Stimulated activated CD4-positive, alpha-beta T cell treated with anti-CD3 and anti-CD28 coated beads, Interleukin-1b, Interleukin-23, amount 100 ng/mL, for 4 hours (primary cell): ENCODE measurements at regions not wholly inside any gene's neighbourhood (a gene's known extent, or its start where the extent isn't known, plus 50 kb on each side); places are given as distances from the start of the nearest gene placed in this dataset.

Experiments
- DNase-seq, 2 donors: peaks; one replicate each; pipeline ENCODE4 v3.0.0-alpha.2; 2020; ENCODE audit warnings: low read depth in 2 of 2

- DNase-seq = no peak
Observed at GRCh38 chr11:26162291-26162690, 169.6 kb upstream of the ANO3 start.

GRCh38 chr11:26186389-26186788 lies 145.5 kb upstream of the ANO3 start:
- DNase-seq = no peak

GRCh38 chr11:26187639-26188038 lies 144.3 kb upstream of the ANO3 start:
- no peak for DNase-seq

GRCh38 chr11:26188554-26188953 lies 143.4 kb upstream of the ANO3 start:
- DNase-seq = no peak

- no peak for DNase-seq
Observed at GRCh38 chr11:26191193-26191592, 140.7 kb upstream of the ANO3 start.

GRCh38 chr11:26193694-26194365 lies 138.1 kb upstream of the ANO3 start:
- DNase-seq = no peak

GRCh38 chr11:26194881-26195280 lies 137.0 kb upstream of the ANO3 start:
- DNase-seq = no peak

- no peak for DNase-seq
Observed at GRCh38 chr11:26198532-26199096, 133.3 kb upstream of the ANO3 start.

- no peak for DNase-seq
Observed at GRCh38 chr11:26199331-26200095, 132.4 kb upstream of the ANO3 start.

- DNase-seq = no peak
Observed at GRCh38 chr11:26201411-26201810, 130.5 kb upstream of the ANO3 start.

- no peak for DNase-seq
Observed at GRCh38 chr11:26202754-26203153, 129.2 kb upstream of the ANO3 start.

- no peak for DNase-seq
Observed at GRCh38 chr11:26204101-26204500, 127.8 kb upstream of the ANO3 start.

- DNase-seq = no peak
Observed at GRCh38 chr11:26204839-26205238, 127.1 kb upstream of the ANO3 start.

- no peak for DNase-seq
Observed at GRCh38 chr11:26219183-26220117, 112.5 kb upstream of the ANO3 start.

GRCh38 chr11:26225646-26226045 lies 106.3 kb upstream of the ANO3 start:
- no peak for DNase-seq

GRCh38 chr11:26227301-26227746 lies 104.6 kb upstream of the ANO3 start:
- DNase-seq = no peak

- DNase-seq = no peak
Observed at GRCh38 chr11:26227883-26228502, 103.9 kb upstream of the ANO3 start.

- no peak for DNase-seq
Observed at GRCh38 chr11:26228778-26229177, 103.2 kb upstream of the ANO3 start.

GRCh38 chr11:26229257-26229656 lies 102.7 kb upstream of the ANO3 start:
- no peak for DNase-seq

- DNase-seq = no peak
Observed at GRCh38 chr11:26229981-26230380, 101.9 kb upstream of the ANO3 start.

GRCh38 chr11:26231252-26231661 lies 100.7 kb upstream of the ANO3 start:
- DNase-seq = no peak
